Astrocyte of the cerebellum (primary cell): ENCODE measurements at regions not wholly inside any gene's neighbourhood (a gene's known extent, or its start where the extent isn't known, plus 50 kb on each side); places are given as distances from the start of the nearest gene placed in this dataset.

ENCODE experiments used
- DNase-seq: peaks from one replicate; pipeline ENCODE4 v3.0.0-alpha.2; 2011; ENCODE audit warnings: low read depth
- H3K4me3 ChIP-seq: 2 replicates; pipeline ENCODE4 v1.5.1; 2011; ENCODE audit warnings: mild to moderate bottlenecking, low read depth, low read length, moderate library complexity
- CTCF ChIP-seq: IDR thresholded peaks from 2 replicates; pipeline ENCODE4 v1.5.1; 2012; ENCODE audit warnings: low read length, low read depth, moderate library complexity, mild to moderate bottlenecking; ENCODE audit errors: missing control alignments
- in situ Hi-C: cut with HindIII; loops from 2 replicates; pipeline ENCODE4 v1.10.0; 2017; ENCODE audit warnings: low sequenced_read_pairs

DNA sequence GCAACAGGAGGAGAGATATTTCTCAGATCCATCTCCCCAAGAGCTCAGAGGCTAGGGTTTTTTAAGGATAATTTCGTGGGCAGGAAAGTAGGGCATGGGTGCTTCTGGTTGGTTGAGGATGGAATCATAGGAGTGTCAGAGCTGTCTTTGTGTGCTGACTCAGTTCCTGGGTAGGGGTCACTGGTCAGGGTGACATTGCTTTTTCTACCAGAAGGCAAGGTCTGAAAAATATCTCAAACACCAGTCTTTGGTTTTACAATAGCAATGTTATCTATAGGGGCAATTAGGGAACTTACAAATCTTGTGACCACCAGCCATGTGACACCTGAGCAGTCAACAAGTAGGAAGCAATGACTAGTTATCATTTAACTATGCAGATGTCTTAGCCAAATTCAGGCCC is 82.9 kb upstream of the DYNLRB2 start:
- H3K4me3 ChIP-seq = no peak overlapping the region
- no peak for DNase-seq
- in situ Hi-C loops = no loop called here
- TF ChIP-seq CTCF = no peak

GRCh38 chr16:80454802-80455201 is 86.0 kb upstream of the DYNLRB2 start:
- no peak for DNase-seq
- no peak for TF ChIP-seq CTCF
- in situ Hi-C loops = no loop called here
- no peak overlapping the region for H3K4me3 ChIP-seq

GRCh38 chr16:80449392-80449791 is 91.4 kb upstream of the DYNLRB2 start:
- no peak for DNase-seq
- H3K4me3 ChIP-seq = no peak overlapping the region
- no peak for TF ChIP-seq CTCF
- in situ Hi-C loops = no loop called here

GRCh38 chr16:80447241-80447640 is 93.6 kb upstream of the DYNLRB2 start:
- H3K4me3 ChIP-seq = no peak overlapping the region
- TF ChIP-seq CTCF = no peak
- in situ Hi-C loops = no loop called here
- DNase-seq = no peak

GRCh38 chr16:80442779-80443178 is 98.0 kb upstream of the DYNLRB2 start:
- DNase-seq = no peak
- in situ Hi-C loops = no loop called here
- TF ChIP-seq CTCF = no peak

DNA sequence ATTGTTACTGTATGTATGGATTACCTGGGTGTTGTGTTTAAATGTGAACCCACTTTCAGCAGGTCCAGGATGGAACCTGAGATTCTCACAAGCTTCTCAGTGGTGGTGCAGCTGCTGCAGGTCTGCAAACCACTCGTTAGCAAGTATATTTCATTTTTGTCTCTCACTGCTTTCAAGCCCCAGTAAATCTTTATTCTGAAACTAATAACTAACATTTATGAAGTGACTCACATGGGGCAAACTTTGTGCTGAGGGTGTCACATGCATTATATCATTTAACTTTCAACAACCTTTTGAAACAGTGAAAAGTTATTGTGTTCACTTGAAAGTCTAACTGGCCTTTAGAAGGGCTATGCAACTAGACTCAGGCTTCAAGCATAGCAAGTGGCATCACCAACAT is 98.9 kb upstream of the DYNLRB2 start:
- TF ChIP-seq CTCF = no peak
- DNase-seq = no peak
- H3K4me3 ChIP-seq = no peak overlapping the region
- in situ Hi-C loops = no loop called here

More at GRCh38 chr16:80442779-80443178, 98.0 kb upstream of the DYNLRB2 start:
- H3K4me3 ChIP-seq = no peak overlapping the region

DNA sequence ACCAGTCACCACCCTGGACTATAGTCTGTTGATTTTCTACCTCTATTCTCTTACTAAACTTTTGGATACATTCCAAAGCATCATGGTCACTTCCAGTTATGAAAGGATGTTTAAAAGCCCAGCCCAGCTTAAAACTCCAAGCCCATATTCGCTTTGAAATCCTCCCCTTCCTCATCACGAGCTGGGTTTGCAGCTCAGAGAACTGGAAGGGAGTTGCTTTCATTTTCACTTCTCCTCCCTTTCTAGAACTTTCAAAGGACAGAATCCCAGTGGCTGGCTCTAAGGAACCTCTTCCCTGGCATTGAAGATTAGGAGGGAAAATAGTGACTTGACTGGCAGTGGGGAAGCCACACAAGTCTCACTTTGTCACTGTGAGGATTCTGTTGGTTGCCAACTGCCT is 100.1 kb upstream of the DYNLRB2 start:
- in situ Hi-C loops = no loop called here
- TF ChIP-seq CTCF = no peak
- no peak overlapping the region for H3K4me3 ChIP-seq
- DNase-seq = no peak
